CD4-positive, alpha-beta T cell (primary cell): ENCODE measurements at regions not wholly inside any gene's neighbourhood (a gene's known extent, or its start where the extent isn't known, plus 50 kb on each side); places are given as distances from the start of the nearest gene placed in this dataset.

Source experiments
- ATAC-seq: fragments of 200-7000 bp; cut with Tn5 transposase; one replicate; pipeline ENCODE4 v1.10.0; 2022; ENCODE audit warnings: mild to moderate bottlenecking; ENCODE audit not compliant: poor library complexity
- CTCF ChIA-PET: fragments of 350-600 bp; sonication (Branson Sonifier 250); formaldehyde crosslinking; loops from one replicate; lab custom pipeline; 2021; ENCODE audit warnings: antibody characterized with exemption, inconsistent platforms; lab: Charles Lee
- POLR2A ChIA-PET: fragments of 350-600 bp; sonication (Branson Sonifier 250); formaldehyde crosslinking; loops from one replicate; lab custom pipeline; 2021; ENCODE audit warnings: antibody characterized with exemption, inconsistent platforms; lab: Charles Lee
- DNase-seq, 14 experiments: peaks; one replicate each; pipeline ENCODE4 v3.0.0-alpha.2; 2013 to 2020; ENCODE audit warnings: mixed read lengths in 2 of 14
- H3K27ac ChIP-seq, 2 donors: one replicate each; pipeline versions ENCODE4 v1.5.1 to v1.7.0; 2013; ENCODE audit warnings: low read length in 2 of 2, low read depth in 1 of 2, mild to moderate bottlenecking in 1 of 2
- H3K27me3 ChIP-seq, 2 experiments: 1 replicate in 1 of 2; 2 replicates in 1 of 2; pipeline versions ENCODE4 v1.6.1 to v1.7.0; 2013; ENCODE audit warnings: low read length in 2 of 2, control low read depth in 1 of 2, mild to moderate bottlenecking in 1 of 2, moderate library complexity in 1 of 2; ENCODE audit not compliant: insufficient read depth in 2 of 2, control insufficient read depth in 1 of 2
- H3K36me3 ChIP-seq: one replicate; pipeline ENCODE4 v1.6.1; 2013; ENCODE audit warnings: low read length, control low read depth; ENCODE audit not compliant: insufficient read depth
- H3K4me1 ChIP-seq: one replicate; pipeline ENCODE4 v1.6.1; 2013; ENCODE audit warnings: low read length, control low read depth; ENCODE audit not compliant: insufficient read depth
- H3K4me3 ChIP-seq: one replicate; pipeline ENCODE4 v1.5.1; 2013; ENCODE audit warnings: mild to moderate bottlenecking, low read length, moderate library complexity
- H3K9me3 ChIP-seq, 2 experiments: 1 replicate in 1 of 2; 2 replicates in 1 of 2; pipeline versions ENCODE4 v1.6.1 to v1.7.0; 2013; ENCODE audit warnings: low read length in 2 of 2, mild to moderate bottlenecking in 2 of 2, control low read depth in 1 of 2, moderate library complexity in 1 of 2; ENCODE audit not compliant: control insufficient read depth in 1 of 2, insufficient read depth in 1 of 2
- H3K27ac Mint-ChIP-seq: one replicate; pipeline ENCODE4 v1.8.0; 2020; ENCODE audit warnings: mixed read lengths
- H3K27me3 Mint-ChIP-seq: one replicate; pipeline ENCODE4 v1.8.0; 2021; ENCODE audit warnings: mixed read lengths
- H3K36me3 Mint-ChIP-seq: one replicate; pipeline ENCODE4 v1.8.0; 2021; ENCODE audit warnings: low read depth, mixed read lengths
- H3K4me1 Mint-ChIP-seq: one replicate; pipeline ENCODE4 v1.8.0; 2021; ENCODE audit warnings: low read depth, mixed read lengths
- H3K4me3 Mint-ChIP-seq: one replicate; pipeline ENCODE4 v1.8.0; 2020; ENCODE audit warnings: mild to moderate bottlenecking, mixed read lengths
- H3K9me3 Mint-ChIP-seq: one replicate; pipeline ENCODE4 v1.8.0; 2020; ENCODE audit warnings: mixed read lengths
- CTCF ChIP-seq: fragments of 200-600 bp; IDR thresholded peaks from one replicate; pipeline ENCODE4 v1.8.0; 2022; ENCODE audit warnings: antibody characterized with exemption, mild to moderate bottlenecking
- intact Hi-C, 2 experiments: fragments of 100-400 bp; cut with DNase I in 1 of 2; cut with micrococcal nuclease in 1 of 2; formaldehyde crosslinking; loops; one replicate each; pipeline versions ENCODE4 v1.15.1 to v1.9.0; 2023 to 2025; cut with DNase I, micrococcal nuclease

GRCh38 chr1:63127376-63127775 lies 195.0 kb upstream of the FOXD3 start:
- Histone ChIP-seq H3K27me3 (no peaks in the 10 kb centered on the region), H3K36me3 (no peaks in the 10 kb centered on the region), H3K4me1 (no peaks in the 10 kb centered on the region), H3K4me3 (no peak overlapping the region), H3K27ac (no peak overlapping the region), H3K9me3 (no peaks in the 10 kb centered on the region)
- Mint-ChIP-seq H3K9me3 (no peaks in the 10 kb centered on the region), H3K4me1 (no peaks in the 10 kb centered on the region), H3K4me3 (no peak overlapping the region), H3K27ac (no peak overlapping the region), H3K36me3 (no peaks in the 10 kb centered on the region), H3K27me3 (peaks cover 16% of the 10 kb centered on the region)
- ATAC-seq (no peak), DNase-seq (no peak)
- no peak for TF ChIP-seq CTCF
- intact Hi-C loops, result no loop called here
- CTCF ChIA-PET, result no interaction called here
- POLR2A ChIA-PET, result no interaction called here

GRCh38 chr1:63128556-63128955 lies 193.8 kb upstream of the FOXD3 start:
- Mint-ChIP-seq H3K36me3 (no peaks in the 10 kb centered on the region), H3K9me3 (no peaks in the 10 kb centered on the region), H3K4me1 (no peaks in the 10 kb centered on the region), H3K27me3 (peaks cover 12% of the 10 kb centered on the region), H3K4me3 (no peak overlapping the region), H3K27ac (no peak overlapping the region)
- Histone ChIP-seq H3K9me3 (no peaks in the 10 kb centered on the region), H3K27ac (no peak overlapping the region), H3K27me3 (no peaks in the 10 kb centered on the region), H3K4me3 (no peak overlapping the region), H3K4me1 (no peaks in the 10 kb centered on the region), H3K36me3 (no peaks in the 10 kb centered on the region)
- CTCF ChIA-PET, result no interaction called here
- intact Hi-C loops, result no loop called here
- DNase-seq (no peak), ATAC-seq (no peak)
- POLR2A ChIA-PET, result no interaction called here
- TF ChIP-seq CTCF, result no peak

GRCh38 chr1:63129184-63129583 lies 193.2 kb upstream of the FOXD3 start:
- Mint-ChIP-seq H3K4me3 (no peak overlapping the region), H3K27me3 (peaks cover 11% of the 10 kb centered on the region), H3K36me3 (no peaks in the 10 kb centered on the region), H3K4me1 (no peaks in the 10 kb centered on the region), H3K27ac (no peak overlapping the region), H3K9me3 (no peaks in the 10 kb centered on the region)
- H3K9me3 ChIP-seq, result no peaks in the 10 kb centered on the region
- DNase-seq (no peak), ATAC-seq (no peak)
- H3K4me3 ChIP-seq, result no peak overlapping the region
- ChIA-PET POLR2A (no interaction called here), CTCF (no interaction called here)
- TF ChIP-seq CTCF, result no peak
- no peaks in the 10 kb centered on the region for H3K36me3 ChIP-seq
- no peaks in the 10 kb centered on the region for H3K27me3 ChIP-seq
- no peaks in the 10 kb centered on the region for H3K4me1 ChIP-seq
- intact Hi-C loops, result no loop called here
- H3K27ac ChIP-seq, result no peak overlapping the region
